Neural cell (in vitro differentiated cells): ENCODE measurements at regions not wholly inside any gene's neighbourhood (a gene's known extent, or its start where the extent isn't known, plus 50 kb on each side); places are given as distances from the start of the nearest gene placed in this dataset.

ENCODE experiments used
- H2AFZ ChIP-seq: fragments of 200-600, 300-800 bp; sonication (generic), shearing (Covaris generic); 2 replicates; pipeline ENCODE4 v1.6.0; 2014; ENCODE audit warnings: low read depth, mild to moderate bottlenecking, antibody characterized with exemption, low read length, moderate library complexity
- H3F3A ChIP-seq: fragments of 200-600 bp; shearing (Covaris generic); 2 replicates; pipeline ENCODE4 v1.6.1; 2016; ENCODE audit warnings: mild to moderate bottlenecking, moderate library complexity, mixed read lengths, antibody characterized with exemption, low read length; ENCODE audit not compliant: insufficient read depth, poor library complexity, severe bottlenecking
- H3K27ac ChIP-seq: fragments of 200-600, 300-800 bp; sonication (generic), shearing (Covaris generic); 2 replicates; pipeline ENCODE4 v1.5.1; 2014; ENCODE audit warnings: mild to moderate bottlenecking, low read length, moderate library complexity
- H3K27me3 ChIP-seq: fragments of 300-800, 200-600 bp; sonication (generic), shearing (Covaris generic); 2 replicates; pipeline ENCODE4 v1.6.0; 2014; ENCODE audit warnings: mild to moderate bottlenecking, low read depth, low read length, moderate library complexity; ENCODE audit not compliant: insufficient read depth
- H3K36me3 ChIP-seq: fragments of 300-800, 200-600 bp; sonication (generic), shearing (Covaris generic); 2 replicates; pipeline ENCODE4 v1.5.1; 2014; ENCODE audit warnings: mild to moderate bottlenecking, antibody characterized with exemption, low read length, moderate library complexity; ENCODE audit not compliant: insufficient read depth
- H3K4me2 ChIP-seq: fragments of 300-800, 200-600 bp; sonication (generic), shearing (Covaris generic); 2 replicates; pipeline ENCODE4 v1.6.0; 2014; ENCODE audit warnings: mild to moderate bottlenecking, low read length
- H3K4me3 ChIP-seq: fragments of 300-800, 200-600 bp; sonication (generic), shearing (Covaris generic); 2 replicates; pipeline ENCODE4 v1.5.1; 2014; ENCODE audit warnings: mild to moderate bottlenecking, low read length, moderate library complexity
- H3K79me2 ChIP-seq: fragments of 200-600 bp; shearing (Covaris generic); replicated peaks from 2 replicates; pipeline ENCODE4 v1.6.0; 2014; ENCODE audit warnings: mild to moderate bottlenecking, low read length, moderate library complexity; ENCODE audit not compliant: insufficient read depth
- H3K9ac ChIP-seq: fragments of 300-800, 200-600 bp; sonication (generic), shearing (Covaris generic); 2 replicates; pipeline ENCODE4 v1.6.1; 2016; ENCODE audit warnings: mild to moderate bottlenecking, low read length, mixed read lengths
- H3K9me2 ChIP-seq: fragments of 200-600 bp; shearing (Covaris generic); 2 replicates; pipeline ENCODE4 v1.6.1; 2016; ENCODE audit warnings: mild to moderate bottlenecking, low read length, mixed read lengths; ENCODE audit not compliant: insufficient read depth
- H3K9me3 ChIP-seq: fragments of 200-600, 300-800 bp; sonication (generic), shearing (Covaris generic); 2 replicates; pipeline ENCODE4 v1.6.1; 2016; ENCODE audit warnings: mild to moderate bottlenecking, mixed run types, low read length, moderate library complexity, mixed read lengths
- H4K20me1 ChIP-seq: fragments of 200-600 bp; shearing (Covaris generic); 2 replicates; pipeline ENCODE4 v1.6.1; 2016; ENCODE audit warnings: mild to moderate bottlenecking, mixed run types; ENCODE audit not compliant: insufficient read depth
- EP300 ChIP-seq: fragments of 450-650 bp; conservative IDR thresholded peaks from 2 replicates; pipeline ENCODE4 v1.6.1; 2014; ENCODE audit warnings: antibody characterized with exemption, mild to moderate bottlenecking, moderate library complexity; ENCODE audit not compliant: poor library complexity, severe bottlenecking
- EZH2 ChIP-seq: fragments of 200-600, 300-800 bp; shearing (Covaris generic), sonication (generic); IDR thresholded peaks from 2 replicates; pipeline ENCODE4 v1.6.1; 2014; ENCODE audit warnings: antibody characterized with exemption, low read length, borderline replicate concordance, mild to moderate bottlenecking; ENCODE audit not compliant: insufficient read depth, poor library complexity, severe bottlenecking
- MXI1 ChIP-seq: fragments of 450-650 bp; conservative IDR thresholded peaks from 2 replicates; pipeline ENCODE4 v1.6.1; 2014; ENCODE audit warnings: antibody characterized with exemption, mild to moderate bottlenecking; ENCODE audit not compliant: poor library complexity, severe bottlenecking
- POLR2AphosphoS5 ChIP-seq: IDR thresholded peaks from 2 replicates; pipeline ENCODE4 v1.6.1; 2012
- RAD21 ChIP-seq: fragments of 450-650 bp; conservative IDR thresholded peaks from 2 replicates; pipeline ENCODE4 v1.6.1; 2014; ENCODE audit warnings: antibody characterized with exemption, mild to moderate bottlenecking, moderate library complexity
- SMC3 ChIP-seq: fragments of 450-650 bp; conservative IDR thresholded peaks from 2 replicates; pipeline ENCODE4 v1.6.1; 2014; ENCODE audit warnings: antibody characterized with exemption, mild to moderate bottlenecking, moderate library complexity; ENCODE audit not compliant: poor library complexity
- TAF1 ChIP-seq: IDR thresholded peaks from 2 replicates; pipeline ENCODE4 v1.6.1; 2012; ENCODE audit warnings: low read depth
- TF ChIP-seq, protein P1 (sequence below): IDR thresholded peaks from 2 replicates; pipeline ENCODE4 v1.6.1; 2012; ENCODE audit warnings: borderline replicate concordance
- TF ChIP-seq, protein P2 (sequence below): fragments of 450-650 bp; IDR thresholded peaks from 2 replicates; pipeline ENCODE4 v1.5.1; 2014; ENCODE audit warnings: antibody characterized with exemption, mild to moderate bottlenecking, moderate library complexity; ENCODE audit not compliant: poor library complexity, severe bottlenecking

- H3K4me2 ChIP-seq = no peak overlapping the region
- TF ChIP-seq MXI1 = no peak
- no peak overlapping the region for H3K4me3 ChIP-seq
- H3K79me2 ChIP-seq = no peaks in the 10 kb centered on the region
- H3K9ac ChIP-seq = no peak overlapping the region
- no peaks in the 10 kb centered on the region for H3F3A ChIP-seq
- H3K27me3 ChIP-seq = no peaks in the 10 kb centered on the region
- H3K9me2 ChIP-seq = no peaks in the 10 kb centered on the region
- no peaks in the 10 kb centered on the region for H3K36me3 ChIP-seq
- H2AFZ ChIP-seq = no peak overlapping the region
- H3K9me3 ChIP-seq = peaks cover 5% of the 10 kb centered on the region
- H3K27ac ChIP-seq = no peak overlapping the region
- H4K20me1 ChIP-seq = no peaks in the 10 kb centered on the region
Measured at GRCh38 chr11:23997356-23997755, 499.5 kb upstream of the LUZP2 start.

- no peaks in the 10 kb centered on the region for H3K27me3 ChIP-seq
- H4K20me1 ChIP-seq = no peaks in the 10 kb centered on the region
- no peaks in the 10 kb centered on the region for H3K9me2 ChIP-seq
- no peak overlapping the region for H3K27ac ChIP-seq
- no peaks in the 10 kb centered on the region for H3K36me3 ChIP-seq
- TF ChIP-seq, protein P1, sequence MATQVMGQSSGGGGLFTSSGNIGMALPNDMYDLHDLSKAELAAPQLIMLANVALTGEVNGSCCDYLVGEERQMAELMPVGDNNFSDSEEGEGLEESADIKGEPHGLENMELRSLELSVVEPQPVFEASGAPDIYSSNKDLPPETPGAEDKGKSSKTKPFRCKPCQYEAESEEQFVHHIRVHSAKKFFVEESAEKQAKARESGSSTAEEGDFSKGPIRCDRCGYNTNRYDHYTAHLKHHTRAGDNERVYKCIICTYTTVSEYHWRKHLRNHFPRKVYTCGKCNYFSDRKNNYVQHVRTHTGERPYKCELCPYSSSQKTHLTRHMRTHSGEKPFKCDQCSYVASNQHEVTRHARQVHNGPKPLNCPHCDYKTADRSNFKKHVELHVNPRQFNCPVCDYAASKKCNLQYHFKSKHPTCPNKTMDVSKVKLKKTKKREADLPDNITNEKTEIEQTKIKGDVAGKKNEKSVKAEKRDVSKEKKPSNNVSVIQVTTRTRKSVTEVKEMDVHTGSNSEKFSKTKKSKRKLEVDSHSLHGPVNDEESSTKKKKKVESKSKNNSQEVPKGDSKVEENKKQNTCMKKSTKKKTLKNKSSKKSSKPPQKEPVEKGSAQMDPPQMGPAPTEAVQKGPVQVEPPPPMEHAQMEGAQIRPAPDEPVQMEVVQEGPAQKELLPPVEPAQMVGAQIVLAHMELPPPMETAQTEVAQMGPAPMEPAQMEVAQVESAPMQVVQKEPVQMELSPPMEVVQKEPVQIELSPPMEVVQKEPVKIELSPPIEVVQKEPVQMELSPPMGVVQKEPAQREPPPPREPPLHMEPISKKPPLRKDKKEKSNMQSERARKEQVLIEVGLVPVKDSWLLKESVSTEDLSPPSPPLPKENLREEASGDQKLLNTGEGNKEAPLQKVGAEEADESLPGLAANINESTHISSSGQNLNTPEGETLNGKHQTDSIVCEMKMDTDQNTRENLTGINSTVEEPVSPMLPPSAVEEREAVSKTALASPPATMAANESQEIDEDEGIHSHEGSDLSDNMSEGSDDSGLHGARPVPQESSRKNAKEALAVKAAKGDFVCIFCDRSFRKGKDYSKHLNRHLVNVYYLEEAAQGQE = peak; percentile 49
- TF ChIP-seq SMC3 (no peak), MXI1 (no peak), EZH2 (no peak), TAF1 (no peak), EP300 (peak; percentile 32), POLR2AphosphoS5 (no peak), RAD21 (no peak)
- TF ChIP-seq, protein P2, sequence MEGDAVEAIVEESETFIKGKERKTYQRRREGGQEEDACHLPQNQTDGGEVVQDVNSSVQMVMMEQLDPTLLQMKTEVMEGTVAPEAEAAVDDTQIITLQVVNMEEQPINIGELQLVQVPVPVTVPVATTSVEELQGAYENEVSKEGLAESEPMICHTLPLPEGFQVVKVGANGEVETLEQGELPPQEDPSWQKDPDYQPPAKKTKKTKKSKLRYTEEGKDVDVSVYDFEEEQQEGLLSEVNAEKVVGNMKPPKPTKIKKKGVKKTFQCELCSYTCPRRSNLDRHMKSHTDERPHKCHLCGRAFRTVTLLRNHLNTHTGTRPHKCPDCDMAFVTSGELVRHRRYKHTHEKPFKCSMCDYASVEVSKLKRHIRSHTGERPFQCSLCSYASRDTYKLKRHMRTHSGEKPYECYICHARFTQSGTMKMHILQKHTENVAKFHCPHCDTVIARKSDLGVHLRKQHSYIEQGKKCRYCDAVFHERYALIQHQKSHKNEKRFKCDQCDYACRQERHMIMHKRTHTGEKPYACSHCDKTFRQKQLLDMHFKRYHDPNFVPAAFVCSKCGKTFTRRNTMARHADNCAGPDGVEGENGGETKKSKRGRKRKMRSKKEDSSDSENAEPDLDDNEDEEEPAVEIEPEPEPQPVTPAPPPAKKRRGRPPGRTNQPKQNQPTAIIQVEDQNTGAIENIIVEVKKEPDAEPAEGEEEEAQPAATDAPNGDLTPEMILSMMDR = no peak
- no peaks in the 10 kb centered on the region for H3K9me3 ChIP-seq
- H3F3A ChIP-seq = no peaks in the 10 kb centered on the region
- no peak overlapping the region for H3K4me2 ChIP-seq
- H3K9ac ChIP-seq = no peak overlapping the region
- H3K79me2 ChIP-seq = no peaks in the 10 kb centered on the region
- no peak overlapping the region for H2AFZ ChIP-seq
- H3K4me3 ChIP-seq = no peak overlapping the region
Measured at GRCh38 chr11:24005202-24005876, 491.5 kb upstream of the LUZP2 start.
